ELF-1 (cell line): ENCODE measurements at regions not wholly inside any gene's neighbourhood (a gene's known extent, or its start where the extent isn't known, plus 50 kb on each side); places are given as distances from the start of the nearest gene placed in this dataset.
"Not testable (repeated sequence)": the region's sequence is repeated elsewhere in the genome, so short reads cannot be mapped to it uniquely, and the experiment has no call there.

Experiments
- DNase-seq: peaks from one replicate; pipeline ENCODE4 v3.0.0-alpha.2; 2016; ENCODE audit warnings: low read depth, low spot score

GRCh38 chr5:128796506-128796905, 168.8 kb upstream of the SLC27A6 start:
- DNase-seq: no peak

- no peak for DNase-seq
These were observed 166.4 kb upstream of the SLC27A6 start for GRCh38 chr5:128798871-128799270.

GRCh38 chr5:128799945-128800344, 165.3 kb upstream of the SLC27A6 start:
- peak; percentile 3 for DNase-seq

- DNase-seq: no peak
These were observed 164.9 kb upstream of the SLC27A6 start for GRCh38 chr5:128800377-128800776.

GRCh38 chr5:128813317-128814070, 151.8 kb upstream of the SLC27A6 start:
- DNase-seq: no peak

- peak; percentile 36 for DNase-seq
These were observed 150.1 kb upstream of the SLC27A6 start for GRCh38 chr5:128815201-128815600.

- no peak for DNase-seq
These were observed 139.5 kb upstream of the SLC27A6 start for GRCh38 chr5:128825826-128826225.

GRCh38 chr5:128826275-128826674, 139.0 kb upstream of the SLC27A6 start:
- DNase-seq: no peak

- DNase-seq: no peak
These were observed 128.7 kb upstream of the SLC27A6 start for GRCh38 chr5:128836571-128836970.

GRCh38 chr5:128838623-128839022, 126.7 kb upstream of the SLC27A6 start:
- no peak for DNase-seq

GRCh38 chr5:128842241-128842640, 123.0 kb upstream of the SLC27A6 start:
- no peak for DNase-seq

- no peak for DNase-seq
These were observed 120.8 kb upstream of the SLC27A6 start for GRCh38 chr5:128844354-128844923.

- DNase-seq: no peak
These were observed 115.2 kb upstream of the SLC27A6 start for GRCh38 chr5:128850049-128850448.

GRCh38 chr5:128854931-128855330, 110.4 kb upstream of the SLC27A6 start:
- DNase-seq: no peak

- DNase-seq: no peak
These were observed 108.1 kb upstream of the SLC27A6 start for GRCh38 chr5:128857076-128857677.

GRCh38 chr5:128858995-128859394, 106.3 kb upstream of the SLC27A6 start:
- no peak for DNase-seq

- not testable (repeated sequence) for DNase-seq
These were observed 104.1 kb upstream of the SLC27A6 start for GRCh38 chr5:128861155-128861554.

GRCh38 chr5:128869970-128870369, 95.3 kb upstream of the SLC27A6 start:
- DNase-seq: peak; percentile 5

- no peak for DNase-seq
These were observed 94.9 kb upstream of the SLC27A6 start for GRCh38 chr5:128870373-128870772.

- DNase-seq: no peak
These were observed 94.4 kb upstream of the SLC27A6 start for GRCh38 chr5:128870923-128871322.

GRCh38 chr5:128876569-128877382, 88.5 kb upstream of the SLC27A6 start:
- DNase-seq: peak; percentile 63

GRCh38 chr5:128877476-128877875, 87.8 kb upstream of the SLC27A6 start:
- peak; percentile 42 for DNase-seq
